Hepatocyte (in vitro differentiated cells): ENCODE measurements at regions not wholly inside any gene's neighbourhood (a gene's known extent, or its start where the extent isn't known, plus 50 kb on each side); places are given as distances from the start of the nearest gene placed in this dataset.

Experiments used
- DNase-seq: peaks from one replicate; pipeline ENCODE4 v3.0.0-alpha.2; 2016; ENCODE audit warnings: low spot score
- H2AFZ ChIP-seq: fragments of 200-600 bp; sonication (generic); 2 replicates; pipeline ENCODE4 v1.6.0; 2016; ENCODE audit warnings: antibody characterized with exemption, mild to moderate bottlenecking
- H3K27ac ChIP-seq: fragments of 200-600 bp; sonication (generic); 2 replicates; pipeline ENCODE4 v1.5.1; 2016; ENCODE audit warnings: mild to moderate bottlenecking
- H3K27me3 ChIP-seq: fragments of 200-600 bp; sonication (generic); 2 replicates; pipeline ENCODE4 v1.6.1; 2016
- H3K36me3 ChIP-seq: fragments of 200-600 bp; sonication (generic); replicated peaks from 2 replicates; pipeline ENCODE4 v1.5.1; 2016; ENCODE audit warnings: low read depth; ENCODE audit not compliant: insufficient read depth
- H3K4me1 ChIP-seq: fragments of 200-600 bp; sonication (generic); 2 replicates; pipeline ENCODE4 v1.5.1; 2016; ENCODE audit warnings: mild to moderate bottlenecking, moderate library complexity; ENCODE audit not compliant: insufficient read depth
- H3K4me2 ChIP-seq: fragments of 200-600 bp; sonication (generic); 2 replicates; pipeline ENCODE4 v1.6.0; 2016
- H3K4me3 ChIP-seq: fragments of 200-600 bp; sonication (generic); 2 replicates; pipeline ENCODE4 v1.5.1; 2016; ENCODE audit warnings: mild to moderate bottlenecking
- H3K79me2 ChIP-seq: fragments of 200-600 bp; sonication (generic); 2 replicates; pipeline ENCODE4 v1.6.0; 2017; ENCODE audit warnings: mild to moderate bottlenecking
- H3K9me2 ChIP-seq: fragments of 200-600 bp; sonication (generic); replicated peaks from 2 replicates; pipeline ENCODE4 v1.6.0; 2017; ENCODE audit warnings: mild to moderate bottlenecking; ENCODE audit not compliant: insufficient read depth
- H3K9me3 ChIP-seq: fragments of 200-600 bp; sonication (generic); 2 replicates; pipeline ENCODE4 v1.5.1; 2016; ENCODE audit warnings: low read depth, mild to moderate bottlenecking
- H4K20me1 ChIP-seq: fragments of 200-600 bp; sonication (generic); 2 replicates; pipeline ENCODE4 v1.6.0; 2016; ENCODE audit warnings: mild to moderate bottlenecking; ENCODE audit not compliant: insufficient read depth, poor library complexity, severe bottlenecking
- EZH2 ChIP-seq: fragments of 200-600 bp; sonication (generic); IDR thresholded peaks from 2 replicates; pipeline ENCODE4 v1.6.1; 2016; ENCODE audit warnings: antibody characterized with exemption, mild to moderate bottlenecking, borderline replicate concordance
- EZH2phosphoT487 ChIP-seq: fragments of 200-600 bp; sonication (generic); IDR thresholded peaks from one replicate; pipeline ENCODE4 v1.6.1; 2018; ENCODE audit warnings: antibody characterized with exemption, mild to moderate bottlenecking, low read depth, moderate library complexity; ENCODE audit not compliant: unreplicated experiment, severe bottlenecking
- WGBS: methylation state at CpG from one replicate; pipeline ENCODE4 v1.1.6; 2016; ENCODE audit warnings: low lambda C conversion rate; ENCODE audit errors: missing lambda C conversion rate; 5-methylcytosine and 5-hydroxymethylcytosine counted together
- TF ChIP-seq, protein P1 (sequence below): fragments of 200-600 bp; sonication (generic); IDR thresholded peaks from 2 replicates; pipeline ENCODE4 v1.5.1; 2016; ENCODE audit warnings: antibody characterized with exemption, mild to moderate bottlenecking; ENCODE audit not compliant: poor library complexity

- H3K4me1 ChIP-seq: no peaks in the 10 kb centered on the region
- 93% methylated on average over 4 of the region's 4 CpGs for WGBS
- no peak overlapping the region for H3K27ac ChIP-seq
- H4K20me1 ChIP-seq: no peaks in the 10 kb centered on the region
- no peaks in the 10 kb centered on the region for H3K79me2 ChIP-seq
- no peak overlapping the region for H2AFZ ChIP-seq
- H3K36me3 ChIP-seq: no peaks in the 10 kb centered on the region
- H3K27me3 ChIP-seq: no peaks in the 10 kb centered on the region
- no peak for DNase-seq
- no peak overlapping the region for H3K4me3 ChIP-seq
- TF ChIP-seq EZH2phosphoT487 (no peak), EZH2 (no peak)
- TF ChIP-seq, protein P1, sequence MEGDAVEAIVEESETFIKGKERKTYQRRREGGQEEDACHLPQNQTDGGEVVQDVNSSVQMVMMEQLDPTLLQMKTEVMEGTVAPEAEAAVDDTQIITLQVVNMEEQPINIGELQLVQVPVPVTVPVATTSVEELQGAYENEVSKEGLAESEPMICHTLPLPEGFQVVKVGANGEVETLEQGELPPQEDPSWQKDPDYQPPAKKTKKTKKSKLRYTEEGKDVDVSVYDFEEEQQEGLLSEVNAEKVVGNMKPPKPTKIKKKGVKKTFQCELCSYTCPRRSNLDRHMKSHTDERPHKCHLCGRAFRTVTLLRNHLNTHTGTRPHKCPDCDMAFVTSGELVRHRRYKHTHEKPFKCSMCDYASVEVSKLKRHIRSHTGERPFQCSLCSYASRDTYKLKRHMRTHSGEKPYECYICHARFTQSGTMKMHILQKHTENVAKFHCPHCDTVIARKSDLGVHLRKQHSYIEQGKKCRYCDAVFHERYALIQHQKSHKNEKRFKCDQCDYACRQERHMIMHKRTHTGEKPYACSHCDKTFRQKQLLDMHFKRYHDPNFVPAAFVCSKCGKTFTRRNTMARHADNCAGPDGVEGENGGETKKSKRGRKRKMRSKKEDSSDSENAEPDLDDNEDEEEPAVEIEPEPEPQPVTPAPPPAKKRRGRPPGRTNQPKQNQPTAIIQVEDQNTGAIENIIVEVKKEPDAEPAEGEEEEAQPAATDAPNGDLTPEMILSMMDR: no peak
- no peak overlapping the region for H3K4me2 ChIP-seq
- H3K9me3 ChIP-seq: no peaks in the 10 kb centered on the region
- H3K9me2 ChIP-seq: no peaks in the 10 kb centered on the region
Observed at GRCh38 chr12:28775556-28775955, 373.5 kb upstream of the FAR2 start.

GRCh38 chr12:28776220-28776619 lies 372.9 kb upstream of the FAR2 start:
- Histone ChIP-seq H3K9me3 (no peaks in the 10 kb centered on the region), H3K9me2 (no peaks in the 10 kb centered on the region), H3K4me2 (no peak overlapping the region), H3K27me3 (no peaks in the 10 kb centered on the region), H2AFZ (no peak overlapping the region), H3K36me3 (no peaks in the 10 kb centered on the region), H3K4me3 (no peak overlapping the region), H3K27ac (no peak overlapping the region), H3K4me1 (no peaks in the 10 kb centered on the region), H4K20me1 (no peaks in the 10 kb centered on the region), H3K79me2 (no peaks in the 10 kb centered on the region)
- TF ChIP-seq EZH2phosphoT487 (no peak), EZH2 (no peak)
- TF ChIP-seq, protein P1: no peak
- 74% methylated on average over 1 of the region's 1 CpG for WGBS
- DNase-seq: no peak

GRCh38 chr12:28776913-28777422 lies 372.1 kb upstream of the FAR2 start:
- Histone ChIP-seq H3K4me3 (no peak overlapping the region), H3K27ac (no peak overlapping the region), H2AFZ (no peak overlapping the region), H3K27me3 (no peaks in the 10 kb centered on the region), H4K20me1 (no peaks in the 10 kb centered on the region), H3K36me3 (no peaks in the 10 kb centered on the region), H3K4me2 (no peak overlapping the region), H3K9me3 (no peaks in the 10 kb centered on the region), H3K4me1 (no peaks in the 10 kb centered on the region), H3K9me2 (no peaks in the 10 kb centered on the region), H3K79me2 (no peaks in the 10 kb centered on the region)
- DNase-seq: no peak
- WGBS: 79% methylated on average over 5 of the region's 5 CpGs
- TF ChIP-seq, protein P1: no peak
- TF ChIP-seq EZH2phosphoT487 (no peak), EZH2 (no peak)
